Peyer's patch (tissue), 4 donors: ENCODE measurements at regions not wholly inside any gene's neighbourhood (a gene's known extent, or its start where the extent isn't known, plus 50 kb on each side); places are given as distances from the start of the nearest gene placed in this dataset.

Experiments used
- POLR2A ChIP-seq, 2 donors: fragments of 450-650 bp; IDR thresholded peaks; one replicate each; pipeline ENCODE4 v1.5.1; 2017; ENCODE audit warnings: antibody characterized with exemption in 2 of 2, mild to moderate bottlenecking in 2 of 2, moderate library complexity in 2 of 2
- TF ChIP-seq, protein P1 (sequence below), 6 experiments: fragments of 450-650 bp in 4 of 6; fragments of 200-600 bp in 2 of 6; sonication (generic) in 1 of 6; IDR thresholded peaks; one replicate each; pipeline ENCODE4 v1.5.1; 2017 to 2019; ENCODE audit warnings: antibody characterized with exemption in 6 of 6, mild to moderate bottlenecking in 3 of 6, moderate library complexity in 1 of 6

GRCh38 chr1:56032096-56032676 lies 547.2 kb downstream of the PLPP3 start:
- no peak for TF ChIP-seq POLR2A (IDR thresholded peaks at IDR 0.05)
- TF ChIP-seq, protein P1, sequence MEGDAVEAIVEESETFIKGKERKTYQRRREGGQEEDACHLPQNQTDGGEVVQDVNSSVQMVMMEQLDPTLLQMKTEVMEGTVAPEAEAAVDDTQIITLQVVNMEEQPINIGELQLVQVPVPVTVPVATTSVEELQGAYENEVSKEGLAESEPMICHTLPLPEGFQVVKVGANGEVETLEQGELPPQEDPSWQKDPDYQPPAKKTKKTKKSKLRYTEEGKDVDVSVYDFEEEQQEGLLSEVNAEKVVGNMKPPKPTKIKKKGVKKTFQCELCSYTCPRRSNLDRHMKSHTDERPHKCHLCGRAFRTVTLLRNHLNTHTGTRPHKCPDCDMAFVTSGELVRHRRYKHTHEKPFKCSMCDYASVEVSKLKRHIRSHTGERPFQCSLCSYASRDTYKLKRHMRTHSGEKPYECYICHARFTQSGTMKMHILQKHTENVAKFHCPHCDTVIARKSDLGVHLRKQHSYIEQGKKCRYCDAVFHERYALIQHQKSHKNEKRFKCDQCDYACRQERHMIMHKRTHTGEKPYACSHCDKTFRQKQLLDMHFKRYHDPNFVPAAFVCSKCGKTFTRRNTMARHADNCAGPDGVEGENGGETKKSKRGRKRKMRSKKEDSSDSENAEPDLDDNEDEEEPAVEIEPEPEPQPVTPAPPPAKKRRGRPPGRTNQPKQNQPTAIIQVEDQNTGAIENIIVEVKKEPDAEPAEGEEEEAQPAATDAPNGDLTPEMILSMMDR (IDR thresholded peaks at IDR 0.05): no peak
